H1 (cell line): ENCODE measurements at regions not wholly inside any gene's neighbourhood (a gene's known extent, or its start where the extent isn't known, plus 50 kb on each side); places are given as distances from the start of the nearest gene placed in this dataset.

Experiments
- BACH1 ChIP-seq: IDR thresholded peaks from 2 replicates; pipeline ENCODE4 v1.6.1; 2012; ENCODE audit warnings: low read length, improper control_type of control experiment
- BRCA1 ChIP-seq: IDR thresholded peaks from 2 replicates; pipeline ENCODE4 v1.6.1; 2012; ENCODE audit warnings: low read depth, low read length, improper control_type of control experiment
- CTBP2 ChIP-seq: IDR thresholded peaks from 2 replicates; pipeline ENCODE4 v1.7.0; 2011; ENCODE audit warnings: borderline replicate concordance, mild to moderate bottlenecking, moderate library complexity, mixed read lengths, low read length; ENCODE audit not compliant: insufficient read depth, insufficient read length
- EP300 ChIP-seq, 2 experiments: IDR thresholded peaks; 1 replicate in 1 of 2; 2 replicates in 1 of 2; pipeline ENCODE4 v1.6.1; 2011 to 2012; ENCODE audit warnings: low read depth in 2 of 2, low read length in 2 of 2, mild to moderate bottlenecking in 2 of 2, borderline replicate concordance in 1 of 2, inconsistent platforms in 1 of 2, moderate library complexity in 1 of 2
- EZH2 ChIP-seq: fragments of 200-600 bp; sonication (generic); IDR thresholded peaks from 2 replicates; pipeline ENCODE4 v1.7.1; 2012; ENCODE audit warnings: low read depth, mild to moderate bottlenecking, moderate library complexity, low read length, inconsistent platforms; ENCODE audit not compliant: severe bottlenecking
- KDM5A ChIP-seq: fragments of 200-600 bp; IDR thresholded peaks from 2 replicates; pipeline ENCODE4 v1.7.1; 2012; ENCODE audit warnings: mild to moderate bottlenecking, low read length, inconsistent platforms, mixed read lengths
- RAD21 ChIP-seq, 2 experiments: IDR thresholded peaks in 1 of 2; conservative IDR thresholded peaks in 1 of 2; 2 replicates each; pipeline ENCODE4 v1.6.1; 2011; ENCODE audit warnings: low read depth in 2 of 2, low read length in 2 of 2, improper control_type of control experiment in 1 of 2, inconsistent platforms in 1 of 2, mild to moderate bottlenecking in 1 of 2, moderate library complexity in 1 of 2
- SAP30 ChIP-seq: fragments of 300-600 bp; sonication (generic); IDR thresholded peaks from 2 replicates; pipeline ENCODE4 v1.7.1; 2012; ENCODE audit warnings: low read length, moderate library complexity, mild to moderate bottlenecking, inconsistent platforms; ENCODE audit not compliant: insufficient read depth, insufficient replicate concordance

DNA sequence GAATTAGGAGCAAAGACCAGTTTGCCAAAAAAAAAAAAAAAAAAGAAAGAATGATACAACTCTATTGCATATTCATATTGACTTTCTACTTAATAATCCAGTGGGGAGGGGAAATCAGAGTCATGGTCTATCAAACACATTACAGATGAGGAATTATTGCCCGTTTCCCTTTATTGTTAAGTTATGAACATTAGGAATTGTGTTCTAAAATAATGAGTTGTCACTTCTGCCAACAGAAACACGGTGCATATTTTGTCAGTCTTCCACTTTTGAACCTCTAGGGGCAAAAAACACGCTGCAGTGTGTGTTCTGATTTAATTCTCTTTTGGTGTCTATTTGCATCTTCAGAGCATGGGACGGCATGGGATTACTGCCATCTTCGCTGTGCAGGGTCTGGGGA, 115.7 kb upstream of the RHOBTB1 start:
- TF ChIP-seq BRCA1 (no peak), RAD21 (IDR thresholded peaks at IDR 0.05 in 1 of 2, conservative IDR thresholded peaks at IDR 0.05 in 1 of 2; ENCODE audit: low read depth in 2 of 2, low read length in 2 of 2) (no peak), EP300 (IDR thresholded peaks at IDR 0.05; ENCODE audit: borderline replicate concordance in 1 of 2, low read depth in 2 of 2, low read length in 2 of 2) (no peak), SAP30 (no peak), CTBP2 (no peak), KDM5A (no peak), EZH2 (no peak), BACH1 (no peak)
